Endothelial cell of umbilical vein (primary cell): ENCODE measurements at regions not wholly inside any gene's neighbourhood (a gene's known extent, or its start where the extent isn't known, plus 50 kb on each side); places are given as distances from the start of the nearest gene placed in this dataset.

ENCODE experiments used
- BruUV-seq: library from RNA; stranded (reverse); fragments of 400-500 nt; replicated peaks from 2 replicates; lab custom pipeline; 2021; lab: Mats Ljungman, UMichigan
- CTCF ChIA-PET: fragments of 300-600, 350-600 bp; sonication (Branson Sonifier 250); formaldehyde crosslinking; loops from one replicate; lab custom pipeline; 2021; ENCODE audit warnings: antibody characterized with exemption, inconsistent platforms; lab: Charles Lee
- POLR2A ChIA-PET: fragments of 300-600, 350-600 bp; sonication (Branson Sonifier 250); formaldehyde crosslinking; loops from one replicate; lab custom pipeline; 2021; ENCODE audit warnings: antibody characterized with exemption, inconsistent platforms; lab: Charles Lee
- DNase-seq: peaks from one replicate; pipeline ENCODE4 v3.0.0-alpha.2; 2011; ENCODE audit warnings: low read depth, low spot score
- FAIRE-seq: peaks from 2 replicates; lab custom pipeline; 2011; peaks lifted over from hg19 to GRCh38; lab: Jason Lieb, UNC
- H2AFZ ChIP-seq: 2 replicates; pipeline ENCODE4 v1.6.0; 2012; ENCODE audit warnings: low read depth, low read length, control low read depth, inconsistent platforms
- H3K27ac ChIP-seq: 2 replicates; pipeline ENCODE4 v1.5.1; 2011; ENCODE audit warnings: low read depth, mild to moderate bottlenecking, control low read depth, low read length, moderate library complexity; ENCODE audit not compliant: insufficient read depth
- H3K27me3 ChIP-seq, 2 experiments: 2 replicates each; pipeline versions ENCODE4 v1.6.0 to v1.6.1; 2011; ENCODE audit warnings: low read length in 2 of 2, mixed read lengths in 1 of 2; ENCODE audit not compliant: control insufficient read depth in 2 of 2, insufficient read depth in 2 of 2
- H3K36me3 ChIP-seq, 2 experiments: 2 replicates in 1 of 2; 3 replicates in 1 of 2; pipeline ENCODE4 v1.5.1; 2011; ENCODE audit warnings: low read length in 2 of 2, mild to moderate bottlenecking in 1 of 2, moderate library complexity in 1 of 2; ENCODE audit not compliant: control insufficient read depth in 2 of 2, insufficient read depth in 2 of 2; ENCODE audit errors: extremely low read depth in 1 of 2
- H3K4me1 ChIP-seq: 3 replicates; pipeline ENCODE4 v1.5.1; 2011; ENCODE audit warnings: mild to moderate bottlenecking, low read length; ENCODE audit not compliant: control insufficient read depth, insufficient read depth; ENCODE audit errors: extremely low read depth
- H3K4me2 ChIP-seq: 2 replicates; pipeline ENCODE4 v1.6.1; 2011; ENCODE audit warnings: low read length, control low read depth, mixed read lengths; ENCODE audit not compliant: insufficient read depth
- H3K4me3 ChIP-seq, 3 experiments: fragments of 200-600 bp in 1 of 3; sonication (generic), shearing (Covaris generic) in 1 of 3; replicated peaks in 1 of 3; 2 replicates each; pipeline ENCODE4 v1.5.1; 2011 to 2016; ENCODE audit warnings: control low read depth in 3 of 3, low read length in 3 of 3, mild to moderate bottlenecking in 2 of 3, inconsistent platforms in 1 of 3, low read depth in 1 of 3, moderate library complexity in 1 of 3; ENCODE audit not compliant: insufficient read depth in 1 of 3
- H3K79me2 ChIP-seq: 2 replicates; pipeline ENCODE4 v1.6.0; 2012; ENCODE audit warnings: low read length, inconsistent platforms; ENCODE audit not compliant: control insufficient read depth, insufficient read depth
- H3K9ac ChIP-seq: replicated peaks from 2 replicates; pipeline ENCODE3; 2011; ENCODE audit warnings: low read length, control low read depth; ENCODE audit not compliant: insufficient read depth; ENCODE audit errors: extremely low read depth
- H3K9me1 ChIP-seq: replicated peaks from 3 replicates; pipeline ENCODE4 v1.6.0; 2011; ENCODE audit warnings: mild to moderate bottlenecking, low read length; ENCODE audit not compliant: control insufficient read depth, insufficient read depth; ENCODE audit errors: extremely low read depth
- H3K9me3 ChIP-seq: replicated peaks from 2 replicates; pipeline ENCODE4 v1.5.1; 2012; ENCODE audit warnings: low read length, inconsistent platforms; ENCODE audit not compliant: control insufficient read depth, insufficient read depth
- H4K20me1 ChIP-seq: replicated peaks from 2 replicates; pipeline ENCODE3; 2011; ENCODE audit warnings: mild to moderate bottlenecking, low read length; ENCODE audit not compliant: control insufficient read depth, insufficient read depth; ENCODE audit errors: extremely low read depth
- EZH2 ChIP-seq: IDR thresholded peaks from 2 replicates; pipeline ENCODE4 v1.6.1; 2012; ENCODE audit warnings: borderline replicate concordance, low read depth, mild to moderate bottlenecking, moderate library complexity, low read length, inconsistent platforms; ENCODE audit not compliant: severe bottlenecking
- FOS ChIP-seq: IDR thresholded peaks from 2 replicates; pipeline ENCODE4 v1.6.1; 2011; ENCODE audit warnings: mild to moderate bottlenecking, low read length, moderate library complexity, borderline replicate concordance; ENCODE audit not compliant: insufficient read depth
- GATA2 ChIP-seq: IDR thresholded peaks from 2 replicates; pipeline ENCODE4 v1.7.0; 2011; ENCODE audit warnings: low read depth, mild to moderate bottlenecking, moderate library complexity, mixed read lengths, low read length; ENCODE audit not compliant: insufficient read length, insufficient read depth
- JUN ChIP-seq: IDR thresholded peaks from 2 replicates; pipeline ENCODE4 v1.6.1; 2011; ENCODE audit warnings: borderline replicate concordance, low read depth; ENCODE audit not compliant: insufficient read length, insufficient read depth
- MYC ChIP-seq: IDR thresholded peaks from one replicate; pipeline ENCODE4 v1.6.1; 2011; ENCODE audit warnings: mild to moderate bottlenecking, low read depth, low read length
- POLR2A ChIP-seq: IDR thresholded peaks from 2 replicates; pipeline ENCODE4 v1.6.1; 2012; ENCODE audit warnings: low read depth, mild to moderate bottlenecking, control low read depth, low read length
- POLR2AphosphoS5 ChIP-seq: IDR thresholded peaks from 2 replicates; pipeline ENCODE4 v1.6.1; 2012; ENCODE audit warnings: low read depth, mild to moderate bottlenecking, control low read depth, low read length, moderate library complexity; ENCODE audit not compliant: insufficient read depth
- dilution Hi-C: fragments of 300-500 bp; cut with MboI; formaldehyde crosslinking; loops from one replicate; pipeline ENCODE4 v1.15.0; 2019; ENCODE audit warnings: low sequenced_read_pairs; ENCODE audit not compliant: extremely low pct_ligation_motif_present
- intact Hi-C: fragments of 100-400 bp; cut with micrococcal nuclease; formaldehyde crosslinking; loops from one replicate; pipeline ENCODE4 v1.10.0; 2022
- TF ChIP-seq, protein P1 (sequence below), 2 donors: IDR thresholded peaks; 1 replicate in 1 of 2; 2 replicates in 1 of 2; pipeline ENCODE4 v1.5.1; 2011; ENCODE audit warnings: low read length in 2 of 2, mild to moderate bottlenecking in 2 of 2, moderate library complexity in 2 of 2, control low read depth in 1 of 2, inconsistent platforms in 1 of 2, low read depth in 1 of 2; ENCODE audit not compliant: insufficient read depth in 1 of 2; ENCODE audit errors: extremely low read depth in 1 of 2
- TF ChIP-seq, protein P2 (sequence below): IDR thresholded peaks from 2 replicates; pipeline ENCODE4 v1.6.1; 2011; ENCODE audit not compliant: insufficient read depth, insufficient read length

DNA sequence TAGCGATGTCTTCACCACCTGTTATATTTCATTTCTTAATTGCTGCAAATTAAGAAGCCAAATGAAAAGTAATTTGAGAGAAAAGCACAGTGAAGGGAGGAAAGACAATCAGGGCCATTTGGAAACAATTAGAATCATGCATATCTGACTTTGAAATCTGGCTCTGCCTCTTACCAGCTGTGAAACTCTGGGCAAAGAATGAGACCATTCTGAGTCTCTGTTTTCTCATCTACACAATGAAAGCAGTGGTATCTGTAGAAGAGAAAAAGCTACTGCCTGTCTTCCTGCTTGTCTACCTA is 334.5 kb upstream of the CYRIA start:
- H3K4me2 ChIP-seq: no peak overlapping the region
- dilution Hi-C loops: no loop called here
- no peak for DNase-seq
- no peaks in the 10 kb centered on the region for H3K79me2 ChIP-seq
- H2AFZ ChIP-seq: no peak overlapping the region
- no peak overlapping the region for H3K27ac ChIP-seq
- peaks cover 3% of the 10 kb centered on the region for H3K9me3 ChIP-seq
- no peak overlapping the region for H3K9ac ChIP-seq
- no peak overlapping the region for H3K4me3 ChIP-seq
- POLR2A ChIA-PET: no interaction called here
- intact Hi-C loops: no loop called here
- no peaks in the 10 kb centered on the region for H3K27me3 ChIP-seq
- H3K36me3 ChIP-seq: no peaks in the 10 kb centered on the region
- no peaks in the 10 kb centered on the region for H4K20me1 ChIP-seq
- CTCF ChIA-PET: no interaction called here
- no peaks in the 10 kb centered on the region for H3K9me1 ChIP-seq
- FAIRE-seq: no peak
- BruUV-seq: no TSS peak
- TF ChIP-seq, protein P1, sequence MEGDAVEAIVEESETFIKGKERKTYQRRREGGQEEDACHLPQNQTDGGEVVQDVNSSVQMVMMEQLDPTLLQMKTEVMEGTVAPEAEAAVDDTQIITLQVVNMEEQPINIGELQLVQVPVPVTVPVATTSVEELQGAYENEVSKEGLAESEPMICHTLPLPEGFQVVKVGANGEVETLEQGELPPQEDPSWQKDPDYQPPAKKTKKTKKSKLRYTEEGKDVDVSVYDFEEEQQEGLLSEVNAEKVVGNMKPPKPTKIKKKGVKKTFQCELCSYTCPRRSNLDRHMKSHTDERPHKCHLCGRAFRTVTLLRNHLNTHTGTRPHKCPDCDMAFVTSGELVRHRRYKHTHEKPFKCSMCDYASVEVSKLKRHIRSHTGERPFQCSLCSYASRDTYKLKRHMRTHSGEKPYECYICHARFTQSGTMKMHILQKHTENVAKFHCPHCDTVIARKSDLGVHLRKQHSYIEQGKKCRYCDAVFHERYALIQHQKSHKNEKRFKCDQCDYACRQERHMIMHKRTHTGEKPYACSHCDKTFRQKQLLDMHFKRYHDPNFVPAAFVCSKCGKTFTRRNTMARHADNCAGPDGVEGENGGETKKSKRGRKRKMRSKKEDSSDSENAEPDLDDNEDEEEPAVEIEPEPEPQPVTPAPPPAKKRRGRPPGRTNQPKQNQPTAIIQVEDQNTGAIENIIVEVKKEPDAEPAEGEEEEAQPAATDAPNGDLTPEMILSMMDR (IDR thresholded peaks at IDR 0.05; ENCODE audit: extremely low read depth in 1 of 2, insufficient read depth in 1 of 2, low read depth in 1 of 2, low read length in 2 of 2): no peak
- TF ChIP-seq EZH2: no peak
- TF ChIP-seq POLR2AphosphoS5: no peak
- TF ChIP-seq POLR2A: no peak
- no peak for TF ChIP-seq MYC
- no peak for TF ChIP-seq GATA2
- TF ChIP-seq, protein P2, sequence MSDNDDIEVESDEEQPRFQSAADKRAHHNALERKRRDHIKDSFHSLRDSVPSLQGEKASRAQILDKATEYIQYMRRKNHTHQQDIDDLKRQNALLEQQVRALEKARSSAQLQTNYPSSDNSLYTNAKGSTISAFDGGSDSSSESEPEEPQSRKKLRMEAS: no peak
- no peak for TF ChIP-seq JUN
- TF ChIP-seq FOS: no peak
- H3K4me1 ChIP-seq: no peaks in the 10 kb centered on the region
